ENCODE measurements at regions not wholly inside any gene's neighbourhood (a gene's known extent, or its start where the extent isn't known, plus 50 kb on each side); places are given as distances from the start of the nearest gene placed in this dataset.

DNA sequence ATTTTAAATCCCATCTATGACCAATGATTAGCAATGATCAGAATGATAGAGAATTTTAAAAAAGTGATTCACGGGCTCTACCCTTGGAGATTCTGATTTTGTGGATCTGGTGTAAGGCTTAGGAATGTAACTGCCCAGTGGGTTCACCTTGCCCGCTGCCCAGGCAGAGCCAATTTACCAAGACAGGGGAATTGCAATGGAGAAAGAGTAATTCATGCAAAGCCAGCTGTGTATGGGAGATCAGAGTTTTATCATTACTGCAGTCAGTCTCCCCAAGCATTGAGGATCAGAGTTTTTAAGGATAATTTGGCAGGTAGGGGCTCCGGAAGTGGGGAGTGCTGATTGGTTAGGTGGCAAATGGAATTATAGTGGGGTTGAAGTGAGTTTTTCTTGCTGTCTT lies 480.6 kb downstream of the ATP23 start:
- ChIA-PET POLR2A (no interaction called here), CTCF (no interaction called here)
- Histone ChIP-seq H2AFZ (ENCODE audit: insufficient read depth, low read depth, low read length, poor library complexity, severe bottlenecking) (no peak overlapping the region), H3K9me3 (ENCODE audit: control extremely low read depth in 1 of 3, control insufficient read depth in 2 of 3, insufficient read depth in 1 of 3, low read length in 2 of 3) (peaks cover 0 to 4% (median 0%) of the 10 kb centered on the region in 3 donors), H3K4me3 (ENCODE audit: control extremely low read depth in 1 of 5, extremely low read depth in 1 of 5, insufficient read depth in 1 of 5, low read depth in 2 of 5, low read length in 4 of 5) (no peak overlapping the region), H3K9ac (ENCODE audit: low read length) (no peak overlapping the region), H3K36me3 (replicated peaks in 1 of 2; ENCODE audit: control extremely low read depth in 1 of 2, control insufficient read depth in 1 of 2, extremely low read depth in 1 of 2, insufficient read depth in 2 of 2, low read length in 1 of 2) (no peaks in the 10 kb centered on the region), H3K27me3 (replicated peaks in 1 of 4; ENCODE audit: control extremely low read depth in 1 of 4, control insufficient read depth in 3 of 4, insufficient read depth in 4 of 4, low read length in 3 of 4) (no peaks in the 10 kb centered on the region), H3K4me1 (ENCODE audit: control insufficient read depth in 2 of 2, insufficient read depth in 2 of 2, low read length in 2 of 2) (no peaks in the 10 kb centered on the region), H3K27ac (ENCODE audit: low read length in 2 of 2) (no peak overlapping the region), H4K20me1 (ENCODE audit: control insufficient read depth, insufficient read depth, low read length, poor library complexity, severe bottlenecking) (no peaks in the 10 kb centered on the region), H3K79me2 (ENCODE audit: control insufficient read depth, insufficient read depth, low read length) (no peaks in the 10 kb centered on the region), H3K4me2 (replicated peaks; ENCODE audit: low read depth, low read length, poor library complexity, severe bottlenecking) (no peak overlapping the region)
- no peaks in the 10 kb centered on the region for H3K9me3 Mint-ChIP-seq (ENCODE audit: insufficient read depth)
- H3K27ac Mint-ChIP-seq, result no peak overlapping the region
- WGBS (ENCODE audit: insufficient coverage), result 86% methylated on average over 2 of the region's 3 CpGs
- DNase-seq (no peak), ATAC-seq (ENCODE audit: low read depth) (no peak)
- H3K27me3 Mint-ChIP-seq, result no peaks in the 10 kb centered on the region
- TF ChIP-seq EZH2 (IDR thresholded peaks at IDR 0.05; ENCODE audit: borderline replicate concordance, insufficient read depth, low read depth, low read length, poor library complexity, severe bottlenecking), result no peak
- TF ChIP-seq, protein P1, sequence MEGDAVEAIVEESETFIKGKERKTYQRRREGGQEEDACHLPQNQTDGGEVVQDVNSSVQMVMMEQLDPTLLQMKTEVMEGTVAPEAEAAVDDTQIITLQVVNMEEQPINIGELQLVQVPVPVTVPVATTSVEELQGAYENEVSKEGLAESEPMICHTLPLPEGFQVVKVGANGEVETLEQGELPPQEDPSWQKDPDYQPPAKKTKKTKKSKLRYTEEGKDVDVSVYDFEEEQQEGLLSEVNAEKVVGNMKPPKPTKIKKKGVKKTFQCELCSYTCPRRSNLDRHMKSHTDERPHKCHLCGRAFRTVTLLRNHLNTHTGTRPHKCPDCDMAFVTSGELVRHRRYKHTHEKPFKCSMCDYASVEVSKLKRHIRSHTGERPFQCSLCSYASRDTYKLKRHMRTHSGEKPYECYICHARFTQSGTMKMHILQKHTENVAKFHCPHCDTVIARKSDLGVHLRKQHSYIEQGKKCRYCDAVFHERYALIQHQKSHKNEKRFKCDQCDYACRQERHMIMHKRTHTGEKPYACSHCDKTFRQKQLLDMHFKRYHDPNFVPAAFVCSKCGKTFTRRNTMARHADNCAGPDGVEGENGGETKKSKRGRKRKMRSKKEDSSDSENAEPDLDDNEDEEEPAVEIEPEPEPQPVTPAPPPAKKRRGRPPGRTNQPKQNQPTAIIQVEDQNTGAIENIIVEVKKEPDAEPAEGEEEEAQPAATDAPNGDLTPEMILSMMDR (IDR thresholded peaks at IDR 0.05), result no peak
- H3K4me3 Mint-ChIP-seq, result no peak overlapping the region
- intact Hi-C loops (cut with micrococcal nuclease), result no loop called here
- H3K4me1 Mint-ChIP-seq, result no peaks in the 10 kb centered on the region

DNA sequence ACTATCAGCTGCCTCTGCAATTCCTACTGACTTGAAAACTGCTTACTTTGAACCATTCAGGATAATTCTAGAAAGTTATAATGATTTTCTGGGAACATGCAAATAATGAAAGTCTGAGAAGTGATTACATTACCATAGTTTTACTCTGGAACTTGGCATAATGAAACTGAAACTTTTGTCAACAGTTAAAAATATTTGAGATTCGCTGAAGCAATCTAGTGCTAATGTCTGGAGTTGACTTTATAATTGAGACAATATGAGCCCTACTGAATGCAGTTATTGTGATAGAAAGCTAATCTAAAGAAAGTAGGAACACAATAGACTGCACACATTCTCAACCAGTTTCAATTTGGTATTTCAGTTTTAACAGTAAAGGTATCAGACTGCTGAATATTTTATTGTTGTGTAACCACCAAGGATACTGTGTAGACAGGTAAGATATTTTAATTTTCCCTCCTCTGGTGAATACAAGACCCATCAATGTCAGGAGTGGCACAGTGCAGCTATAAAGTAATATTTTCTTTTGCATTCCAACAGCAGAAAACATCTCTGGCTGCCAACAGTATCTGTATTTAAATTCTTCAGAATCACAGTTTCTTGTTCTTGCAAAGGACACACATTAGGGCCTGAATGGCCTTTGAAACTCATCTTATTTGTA lies 483.5 kb downstream of the ATP23 start:
- intact Hi-C loops (cut with micrococcal nuclease), result no loop called here
- Histone ChIP-seq H3K79me2 (ENCODE audit: control insufficient read depth, insufficient read depth, low read length) (no peaks in the 10 kb centered on the region), H4K20me1 (ENCODE audit: control insufficient read depth, insufficient read depth, low read length, poor library complexity, severe bottlenecking) (no peaks in the 10 kb centered on the region), H3K27ac (ENCODE audit: low read length in 2 of 2) (no peak overlapping the region), H3K4me1 (ENCODE audit: control insufficient read depth in 2 of 2, insufficient read depth in 2 of 2, low read length in 2 of 2) (no peaks in the 10 kb centered on the region), H3K27me3 (replicated peaks in 1 of 4; ENCODE audit: control extremely low read depth in 1 of 4, control insufficient read depth in 3 of 4, insufficient read depth in 4 of 4, low read length in 3 of 4) (no peaks in the 10 kb centered on the region), H3K4me2 (replicated peaks; ENCODE audit: low read depth, low read length, poor library complexity, severe bottlenecking) (no peak overlapping the region), H3K9me3 (ENCODE audit: control extremely low read depth in 1 of 3, control insufficient read depth in 2 of 3, insufficient read depth in 1 of 3, low read length in 2 of 3) (no peaks in the 10 kb centered on the region), H3K36me3 (replicated peaks in 1 of 2; ENCODE audit: control extremely low read depth in 1 of 2, control insufficient read depth in 1 of 2, extremely low read depth in 1 of 2, insufficient read depth in 2 of 2, low read length in 1 of 2) (no peaks in the 10 kb centered on the region), H3K9ac (ENCODE audit: low read length) (no peak overlapping the region), H2AFZ (ENCODE audit: insufficient read depth, low read depth, low read length, poor library complexity, severe bottlenecking) (no peak overlapping the region), H3K4me3 (ENCODE audit: control extremely low read depth in 1 of 5, extremely low read depth in 1 of 5, insufficient read depth in 1 of 5, low read depth in 2 of 5, low read length in 4 of 5) (no peak overlapping the region)
- H3K4me3 Mint-ChIP-seq, result no peak overlapping the region
- no peak for ATAC-seq (ENCODE audit: low read depth)
- no peaks in the 10 kb centered on the region for H3K4me1 Mint-ChIP-seq
- ChIA-PET POLR2A (no interaction called here), CTCF (no interaction called here)
- TF ChIP-seq, protein P1 (IDR thresholded peaks at IDR 0.05), result no peak
- TF ChIP-seq EZH2 (IDR thresholded peaks at IDR 0.05; ENCODE audit: borderline replicate concordance, insufficient read depth, low read depth, low read length, poor library complexity, severe bottlenecking), result no peak
- H3K9me3 Mint-ChIP-seq (ENCODE audit: insufficient read depth), result no peaks in the 10 kb centered on the region
- H3K27me3 Mint-ChIP-seq, result peaks cover 4% of the 10 kb centered on the region
- WGBS (ENCODE audit: insufficient coverage), result 60% methylated on average over 1 of the region's 1 CpG
- DNase-seq, result no peak
- H3K27ac Mint-ChIP-seq, result no peak overlapping the region

Data from B cell (primary cell).